ENCODE measurements at regions not wholly inside any gene's neighbourhood (a gene's known extent, or its start where the extent isn't known, plus 50 kb on each side); places are given as distances from the start of the nearest gene placed in this dataset.

DNA sequence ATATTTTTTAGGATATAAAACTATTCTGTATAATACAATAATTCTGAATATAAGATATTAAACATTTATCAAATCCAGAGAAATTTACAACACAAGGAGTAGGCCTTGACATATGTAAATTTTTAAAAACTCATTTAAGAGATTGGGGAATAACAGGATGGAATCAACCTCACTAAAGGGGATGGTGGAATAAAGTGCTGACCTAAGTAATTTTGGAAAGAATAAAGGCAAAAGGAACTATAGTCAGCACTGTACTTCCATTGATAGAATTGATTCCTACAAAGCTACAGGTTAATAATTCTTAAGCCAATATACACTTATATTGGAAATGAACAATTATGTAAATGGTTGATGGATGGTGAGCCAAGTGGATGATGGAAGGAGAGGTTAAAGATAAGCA is 549.3 kb downstream of the TBL1XR1 start:
- DNase-seq (ENCODE audit: low read depth) = no peak
- TF ChIP-seq, protein P1, sequence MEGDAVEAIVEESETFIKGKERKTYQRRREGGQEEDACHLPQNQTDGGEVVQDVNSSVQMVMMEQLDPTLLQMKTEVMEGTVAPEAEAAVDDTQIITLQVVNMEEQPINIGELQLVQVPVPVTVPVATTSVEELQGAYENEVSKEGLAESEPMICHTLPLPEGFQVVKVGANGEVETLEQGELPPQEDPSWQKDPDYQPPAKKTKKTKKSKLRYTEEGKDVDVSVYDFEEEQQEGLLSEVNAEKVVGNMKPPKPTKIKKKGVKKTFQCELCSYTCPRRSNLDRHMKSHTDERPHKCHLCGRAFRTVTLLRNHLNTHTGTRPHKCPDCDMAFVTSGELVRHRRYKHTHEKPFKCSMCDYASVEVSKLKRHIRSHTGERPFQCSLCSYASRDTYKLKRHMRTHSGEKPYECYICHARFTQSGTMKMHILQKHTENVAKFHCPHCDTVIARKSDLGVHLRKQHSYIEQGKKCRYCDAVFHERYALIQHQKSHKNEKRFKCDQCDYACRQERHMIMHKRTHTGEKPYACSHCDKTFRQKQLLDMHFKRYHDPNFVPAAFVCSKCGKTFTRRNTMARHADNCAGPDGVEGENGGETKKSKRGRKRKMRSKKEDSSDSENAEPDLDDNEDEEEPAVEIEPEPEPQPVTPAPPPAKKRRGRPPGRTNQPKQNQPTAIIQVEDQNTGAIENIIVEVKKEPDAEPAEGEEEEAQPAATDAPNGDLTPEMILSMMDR (IDR thresholded peaks at IDR 0.05; ENCODE audit: low read depth, low read length, missing control alignments) = no peak
- no peak overlapping the region for H3K4me3 ChIP-seq (ENCODE audit: low read depth, low read length)

DNA sequence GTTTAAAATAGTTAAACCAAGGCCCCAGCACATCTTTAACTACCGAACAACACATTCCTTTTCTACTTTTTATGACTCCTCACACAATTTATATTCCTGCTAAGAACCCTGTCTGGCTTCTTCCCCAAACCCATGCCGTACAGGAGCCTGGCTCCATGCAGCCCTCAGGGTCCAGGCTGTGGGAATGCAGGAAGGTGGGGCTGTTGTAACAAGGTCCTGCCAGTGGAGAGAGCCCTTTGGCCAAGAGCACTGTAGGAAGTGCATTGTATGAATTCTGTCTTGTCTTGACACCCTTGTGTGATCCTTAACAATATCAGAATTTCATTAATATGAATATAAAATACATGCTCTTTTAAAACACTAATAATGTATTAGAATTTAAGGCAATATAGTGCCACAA is 563.8 kb downstream of the TBL1XR1 start:
- no peak for DNase-seq (ENCODE audit: low read depth)

DNA sequence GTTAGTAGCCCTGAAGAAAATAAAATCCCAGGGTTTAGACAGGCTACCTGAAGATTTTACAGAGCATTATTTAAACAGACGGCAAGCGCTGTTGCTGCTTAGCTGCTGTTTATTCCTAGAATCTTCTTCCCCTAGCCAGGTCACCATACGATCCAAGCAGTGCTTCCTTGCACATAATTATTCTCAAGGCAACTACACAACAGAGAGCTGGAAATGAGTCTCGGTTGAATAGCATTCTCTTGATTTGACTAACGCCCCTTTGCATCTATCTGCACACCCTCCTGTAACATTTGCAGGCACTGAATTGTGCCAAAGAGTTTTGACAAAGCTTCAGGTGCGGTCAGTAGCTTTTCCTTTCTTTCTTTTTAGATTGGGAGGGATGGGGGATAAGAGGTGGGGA is 564.4 kb downstream of the TBL1XR1 start:
- TF ChIP-seq, protein P1 (IDR thresholded peaks at IDR 0.05; ENCODE audit: low read depth, low read length, missing control alignments) = no peak
- no peak overlapping the region for H3K4me3 ChIP-seq (ENCODE audit: low read depth, low read length)
- DNase-seq (ENCODE audit: low read depth) = no peak

More for the DNA sequence above, 563.8 kb downstream of the TBL1XR1 start:
- no peak overlapping the region for H3K4me3 ChIP-seq (ENCODE audit: low read depth, low read length)
- TF ChIP-seq, protein P1 (IDR thresholded peaks at IDR 0.05; ENCODE audit: low read depth, low read length, missing control alignments) = no peak

DNA sequence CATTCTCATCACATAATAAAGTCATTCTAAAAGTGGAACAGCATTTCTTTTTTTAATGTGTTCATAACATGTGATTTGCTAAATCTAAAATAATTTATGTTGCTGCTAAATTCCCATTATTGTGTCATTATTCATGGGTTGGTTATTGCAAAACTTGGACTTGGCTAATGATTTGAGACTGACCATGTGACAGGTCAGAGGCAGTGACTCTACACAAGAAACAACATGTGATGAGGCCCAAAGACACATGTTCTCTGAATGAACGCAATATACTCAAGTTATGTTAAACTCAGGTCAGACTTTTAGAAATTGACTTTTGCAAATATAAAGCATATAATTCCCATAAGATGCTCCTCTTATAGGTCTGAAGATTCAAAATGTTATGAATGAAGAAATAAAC is 566.1 kb downstream of the TBL1XR1 start:
- TF ChIP-seq, protein P1 (IDR thresholded peaks at IDR 0.05; ENCODE audit: low read depth, low read length, missing control alignments) = no peak
- no peak for DNase-seq (ENCODE audit: low read depth)
- H3K4me3 ChIP-seq (ENCODE audit: low read depth, low read length) = no peak overlapping the region

DNA sequence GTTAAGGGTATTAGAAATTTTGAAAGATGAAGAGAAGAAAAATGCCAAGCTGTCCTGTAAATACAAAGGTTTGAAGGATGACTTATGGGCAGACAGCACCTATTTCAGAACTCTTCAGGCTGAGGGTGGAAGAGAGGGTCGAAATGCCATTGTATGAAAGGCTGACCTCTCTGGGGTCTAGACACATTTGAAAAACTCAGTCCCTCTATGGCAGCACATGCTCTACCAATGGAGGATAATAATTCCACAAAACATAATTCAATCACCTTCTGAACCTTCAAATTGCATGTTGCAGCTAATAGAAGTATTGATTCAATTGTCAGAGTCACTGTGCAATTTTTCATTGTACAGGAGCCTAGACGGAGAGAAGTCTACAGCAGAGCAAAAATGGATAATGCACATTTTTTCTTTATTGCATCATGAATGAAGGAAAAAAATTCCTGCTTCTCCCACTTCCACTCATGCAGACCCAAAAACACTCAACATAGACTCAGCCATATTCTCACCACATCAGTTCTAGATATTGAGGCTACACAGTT is 569.1 kb downstream of the TBL1XR1 start:
- TF ChIP-seq, protein P1 (IDR thresholded peaks at IDR 0.05; ENCODE audit: low read depth, low read length, missing control alignments) = no peak
- DNase-seq (ENCODE audit: low read depth) = no peak

DNA sequence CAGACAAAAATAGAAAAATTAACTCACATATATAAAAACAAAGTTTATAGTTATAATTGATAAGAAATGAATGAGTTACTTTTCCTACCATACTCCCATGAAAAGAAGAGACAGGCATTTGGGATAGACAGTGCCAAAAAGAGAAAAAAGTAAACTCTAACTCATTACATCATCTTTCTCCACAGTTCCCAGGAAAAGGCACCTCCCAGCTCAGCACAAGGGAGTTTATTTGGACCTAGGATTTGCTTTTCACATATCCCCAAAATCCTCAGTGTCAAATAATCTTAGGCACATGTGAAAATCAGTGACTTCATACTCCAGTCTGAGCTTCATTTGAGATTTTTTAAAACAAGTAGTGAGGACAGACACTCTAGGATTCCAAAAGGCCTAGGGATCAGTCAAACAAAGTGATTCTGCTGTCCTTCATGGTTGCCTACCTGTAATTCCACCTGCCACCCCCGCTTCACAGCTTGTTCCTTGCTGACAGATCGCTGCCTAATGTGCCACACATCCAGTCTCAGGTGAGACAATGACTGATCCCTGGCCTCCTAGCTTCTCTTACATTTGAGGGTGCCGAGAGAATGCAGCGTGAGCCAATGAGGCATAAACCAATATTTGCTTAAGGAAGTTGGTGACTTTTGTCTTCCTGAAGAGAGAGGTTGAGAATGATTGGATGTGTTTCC is 573.7 kb downstream of the TBL1XR1 start:
- DNase-seq (ENCODE audit: low read depth) = no peak
- TF ChIP-seq, protein P1 (IDR thresholded peaks at IDR 0.05; ENCODE audit: low read depth, low read length, missing control alignments) = no peak

More for the DNA sequence above, 569.1 kb downstream of the TBL1XR1 start:
- no peak overlapping the region for H3K4me3 ChIP-seq (ENCODE audit: low read depth, low read length)

DNA sequence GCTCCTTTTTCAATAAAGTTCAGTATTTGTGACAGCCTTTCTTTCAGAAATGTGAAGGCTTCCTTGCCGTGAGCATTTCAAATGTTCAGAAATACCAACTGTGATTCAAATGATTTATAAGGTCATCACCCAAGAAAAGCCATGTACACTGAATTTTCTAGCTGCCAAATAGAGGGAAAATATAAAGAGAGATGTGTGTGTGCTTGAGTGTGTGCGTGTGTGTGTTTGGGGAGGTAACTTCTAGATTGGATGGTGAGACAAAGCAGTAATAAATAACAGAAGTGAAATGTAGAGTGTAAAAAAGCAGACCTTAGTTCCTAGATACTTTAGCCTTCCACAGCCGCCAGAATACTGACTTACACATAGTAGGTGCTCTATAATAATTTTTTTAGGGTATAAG is 577.4 kb downstream of the TBL1XR1 start:
- H3K4me3 ChIP-seq (ENCODE audit: low read depth, low read length) = no peak overlapping the region
- TF ChIP-seq, protein P1 (IDR thresholded peaks at IDR 0.05; ENCODE audit: low read depth, low read length, missing control alignments) = no peak
- DNase-seq (ENCODE audit: low read depth) = no peak

More for the DNA sequence above, 573.7 kb downstream of the TBL1XR1 start:
- no peak overlapping the region for H3K4me3 ChIP-seq (ENCODE audit: low read depth, low read length)

All from GM12864 (cell line).